GM19467 (cell line): ENCODE measurements at regions not wholly inside any gene's neighbourhood (a gene's known extent, or its start where the extent isn't known, plus 50 kb on each side); places are given as distances from the start of the nearest gene placed in this dataset.

Experiments used
- ATAC-seq: cut with Tn5 transposase; IDR thresholded peaks from one replicate; pipeline ENCODE4 v1.9.1; 2021; ENCODE audit warnings: mild to moderate bottlenecking, moderate library complexity; ENCODE audit not compliant: unreplicated experiment

- no peak for ATAC-seq
Measured at GRCh38 chrX:121102101-121102500, 54.7 kb downstream of the GLUD2 start.

- no peak for ATAC-seq
Measured at GRCh38 chrX:121103381-121103780, 56.0 kb downstream of the GLUD2 start.

DNA sequence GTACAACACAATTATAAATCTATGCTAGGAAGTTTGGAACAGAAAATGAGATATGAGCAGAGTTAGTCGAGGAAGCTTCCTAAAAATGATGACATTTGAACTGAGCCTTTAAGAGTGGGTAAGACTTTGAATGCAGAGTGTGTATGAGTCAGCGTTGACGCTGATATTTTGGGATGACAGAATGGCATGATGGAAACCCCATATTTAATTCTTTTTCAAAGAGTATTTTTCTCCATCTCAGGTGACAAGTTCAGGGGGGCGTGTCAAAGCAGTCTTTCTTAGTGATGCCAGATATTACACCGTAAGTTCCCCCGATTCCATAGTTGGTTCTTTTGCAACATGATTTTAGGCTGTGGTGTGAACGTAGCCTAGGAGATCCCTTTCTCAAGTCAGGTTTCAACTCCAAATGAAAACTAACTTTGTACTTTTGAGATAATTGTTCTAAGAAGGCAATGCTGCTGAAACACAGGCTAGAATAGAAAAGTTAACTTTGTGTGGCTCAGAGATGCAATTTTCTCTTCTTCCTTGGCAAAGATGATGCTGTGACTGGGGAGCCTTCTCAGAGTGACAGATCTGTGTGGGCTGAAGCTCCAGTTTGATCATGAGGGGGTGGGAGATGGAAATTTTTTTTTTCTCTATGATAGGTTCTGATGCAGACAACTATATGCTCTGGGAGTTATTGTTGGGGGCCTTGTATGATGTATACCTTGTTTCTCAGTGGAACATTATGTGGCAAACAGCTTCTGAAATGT, 59.2 kb downstream of the GLUD2 start:
- no peak for ATAC-seq

DNA sequence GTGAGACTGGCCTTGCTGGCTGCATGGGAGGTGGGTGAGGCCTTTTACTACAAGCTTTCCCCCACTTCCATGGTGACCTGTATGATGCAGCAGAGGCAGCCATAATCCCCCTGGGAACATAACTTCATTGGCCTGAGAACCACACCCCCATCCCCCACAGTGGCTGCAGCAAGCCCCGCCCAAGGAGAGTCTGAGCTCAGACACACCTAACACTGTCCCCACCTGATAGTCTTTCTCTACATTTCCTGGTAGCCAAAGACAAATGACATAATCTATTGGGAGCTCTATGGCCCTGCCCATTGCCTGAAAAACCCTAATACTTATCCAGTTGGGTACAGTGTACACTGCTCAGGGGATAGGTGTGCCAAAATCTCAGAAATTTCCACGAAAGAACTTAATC, 62.6 kb downstream of the GLUD2 start:
- no peak for ATAC-seq

GRCh38 chrX:121110536-121110935, 63.1 kb downstream of the GLUD2 start:
- no peak for ATAC-seq

- ATAC-seq = no peak
Measured at GRCh38 chrX:121114691-121115090, 67.3 kb downstream of the GLUD2 start.

GRCh38 chrX:121120690-121121605, 73.5 kb downstream of the GLUD2 start:
- no peak for ATAC-seq

- ATAC-seq = no peak
Measured at GRCh38 chrX:121122332-121122731, 74.9 kb downstream of the GLUD2 start.

- no peak for ATAC-seq
Measured at GRCh38 chrX:121128925-121129877, 81.8 kb downstream of the GLUD2 start.

DNA sequence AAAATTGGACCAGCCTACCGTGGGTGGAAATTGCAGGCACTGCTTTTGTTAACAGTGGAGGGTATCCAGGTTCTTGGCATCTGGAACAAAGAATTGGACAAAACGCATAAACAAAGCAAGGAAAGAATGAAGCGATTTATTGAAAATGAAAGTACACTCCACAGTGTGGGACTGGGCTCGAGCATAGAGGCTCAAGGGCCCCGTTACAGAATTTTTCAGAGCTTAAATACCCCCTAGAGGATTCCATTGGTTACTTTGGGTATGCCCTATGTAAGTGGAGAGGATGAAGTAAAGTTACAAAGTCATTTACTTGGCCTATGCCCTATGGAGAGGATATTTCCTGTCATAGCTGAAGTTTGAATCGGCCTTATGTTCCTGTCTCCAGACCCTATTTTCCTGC, 85.3 kb downstream of the GLUD2 start:
- ATAC-seq = no peak

GRCh38 chrX:121135488-121136207, 88.2 kb downstream of the GLUD2 start:
- ATAC-seq = no peak

GRCh38 chrX:121146059-121146628, 98.7 kb downstream of the GLUD2 start:
- ATAC-seq = no peak

DNA sequence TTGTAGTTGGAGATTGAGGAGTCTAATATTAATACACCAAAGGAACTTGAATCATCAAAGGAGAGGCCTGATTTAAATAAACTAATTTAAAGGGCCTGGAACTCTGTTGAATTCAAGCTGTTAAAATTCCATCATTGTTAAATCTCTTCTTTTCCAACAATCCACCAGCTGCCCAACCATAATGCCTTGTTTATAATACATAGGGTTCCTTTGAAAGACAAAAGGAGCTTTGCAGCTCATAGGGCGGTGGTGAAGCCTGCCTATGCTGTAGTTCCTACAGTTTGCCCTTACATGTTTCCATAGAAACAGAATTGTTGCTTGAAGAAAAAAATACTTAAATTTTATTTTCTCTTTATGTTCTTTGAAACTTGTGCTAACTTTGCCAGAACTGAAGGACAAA, 102.8 kb downstream of the GLUD2 start:
- ATAC-seq = no peak

GRCh38 chrX:121151293-121151692, 103.9 kb downstream of the GLUD2 start:
- no peak for ATAC-seq

GRCh38 chrX:121154858-121155404, 107.5 kb downstream of the GLUD2 start:
- ATAC-seq = no peak

GRCh38 chrX:121160987-121161386, 113.6 kb downstream of the GLUD2 start:
- peak; percentile 67 for ATAC-seq

DNA sequence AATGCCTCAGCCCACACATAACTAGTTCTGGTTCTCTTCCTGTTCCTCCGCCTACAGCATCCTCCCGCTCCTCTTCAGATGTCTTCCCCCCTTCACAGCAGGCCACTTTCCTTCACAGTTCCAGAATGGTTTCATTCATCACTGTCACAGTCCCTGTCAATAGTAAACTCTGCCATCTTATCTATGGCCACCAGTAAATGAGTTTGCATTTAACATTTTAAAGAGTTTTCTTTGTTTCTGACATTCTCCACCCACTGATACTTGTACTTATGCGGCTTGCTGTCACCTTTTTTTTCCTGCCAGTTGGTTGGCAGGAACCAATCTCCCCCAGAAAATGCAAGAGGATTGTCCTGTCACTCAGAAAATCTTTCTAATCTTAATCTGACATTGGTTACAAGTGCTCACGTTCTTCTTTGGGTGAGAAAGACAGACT, 114.1 kb downstream of the GLUD2 start:
- ATAC-seq = peak; percentile 37

DNA sequence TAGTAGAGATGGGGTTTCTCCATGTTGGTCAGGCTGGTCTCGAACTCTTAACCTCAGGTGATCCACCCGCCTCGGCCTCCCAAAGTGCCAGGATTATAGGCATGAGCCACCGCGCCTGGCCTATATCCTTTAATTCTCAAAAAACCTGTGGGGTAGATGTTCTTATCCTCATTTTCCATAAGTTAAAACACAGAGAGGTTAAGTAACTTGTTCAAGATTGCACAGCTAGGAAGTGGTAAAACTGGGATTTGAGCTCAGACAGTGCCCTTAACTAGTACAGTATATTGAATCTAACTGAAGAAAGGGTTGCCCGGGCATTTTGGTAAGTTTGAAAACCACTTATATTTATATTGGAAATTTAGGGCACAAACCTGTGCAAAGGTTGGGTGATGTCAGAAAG, 116.0 kb downstream of the GLUD2 start:
- no peak for ATAC-seq

GRCh38 chrX:121165930-121166359, 118.5 kb downstream of the GLUD2 start:
- no peak for ATAC-seq
